OCI-LY1 (cell line): ENCODE measurements at regions not wholly inside any gene's neighbourhood (a gene's known extent, or its start where the extent isn't known, plus 50 kb on each side); places are given as distances from the start of the nearest gene placed in this dataset.

Source experiments
- EZH2 ChIP-seq: fragments of 200-600 bp; sonication (generic), shearing (Covaris generic); IDR thresholded peaks from 2 replicates; pipeline ENCODE4 v1.8.0; 2017; ENCODE audit warnings: borderline replicate concordance, mixed run types, mild to moderate bottlenecking, antibody characterized with exemption, low read length, moderate library complexity, mixed read lengths
- TF ChIP-seq, protein P1 (sequence below): fragments of 200-600 bp; sonication (generic), shearing (Covaris generic); IDR thresholded peaks from 2 replicates; pipeline ENCODE4 v1.5.1; 2017; ENCODE audit warnings: mild to moderate bottlenecking, antibody characterized with exemption, low read length, moderate library complexity, mixed read lengths

DNA sequence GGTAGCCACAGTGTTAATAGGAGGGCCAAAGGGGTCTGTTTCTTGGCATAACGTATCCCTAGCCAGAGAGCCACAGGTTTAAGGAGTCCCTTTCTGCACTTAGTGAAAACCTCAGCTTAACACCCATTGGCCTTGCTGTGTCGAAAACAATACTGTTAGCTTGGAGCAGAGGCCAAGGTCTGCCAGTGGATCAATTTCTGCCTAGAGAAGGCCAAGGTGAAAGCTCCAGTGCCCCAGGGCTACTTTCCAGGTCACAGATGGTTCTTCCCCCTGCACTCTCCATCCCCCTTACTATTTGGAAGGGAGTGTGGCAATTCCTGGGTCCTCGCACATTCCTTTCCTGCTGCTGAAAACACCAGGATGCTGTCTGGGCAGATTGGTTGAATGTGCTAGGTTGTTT is 74.8 kb upstream of the TNP1 start:
- no peak for TF ChIP-seq EZH2
- TF ChIP-seq, protein P1, sequence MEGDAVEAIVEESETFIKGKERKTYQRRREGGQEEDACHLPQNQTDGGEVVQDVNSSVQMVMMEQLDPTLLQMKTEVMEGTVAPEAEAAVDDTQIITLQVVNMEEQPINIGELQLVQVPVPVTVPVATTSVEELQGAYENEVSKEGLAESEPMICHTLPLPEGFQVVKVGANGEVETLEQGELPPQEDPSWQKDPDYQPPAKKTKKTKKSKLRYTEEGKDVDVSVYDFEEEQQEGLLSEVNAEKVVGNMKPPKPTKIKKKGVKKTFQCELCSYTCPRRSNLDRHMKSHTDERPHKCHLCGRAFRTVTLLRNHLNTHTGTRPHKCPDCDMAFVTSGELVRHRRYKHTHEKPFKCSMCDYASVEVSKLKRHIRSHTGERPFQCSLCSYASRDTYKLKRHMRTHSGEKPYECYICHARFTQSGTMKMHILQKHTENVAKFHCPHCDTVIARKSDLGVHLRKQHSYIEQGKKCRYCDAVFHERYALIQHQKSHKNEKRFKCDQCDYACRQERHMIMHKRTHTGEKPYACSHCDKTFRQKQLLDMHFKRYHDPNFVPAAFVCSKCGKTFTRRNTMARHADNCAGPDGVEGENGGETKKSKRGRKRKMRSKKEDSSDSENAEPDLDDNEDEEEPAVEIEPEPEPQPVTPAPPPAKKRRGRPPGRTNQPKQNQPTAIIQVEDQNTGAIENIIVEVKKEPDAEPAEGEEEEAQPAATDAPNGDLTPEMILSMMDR, result no peak
